Osteoblast (primary cell): ENCODE measurements at regions not wholly inside any gene's neighbourhood (a gene's known extent, or its start where the extent isn't known, plus 50 kb on each side); places are given as distances from the start of the nearest gene placed in this dataset.

ENCODE experiments used
- DNase-seq: peaks from one replicate; pipeline ENCODE4 v3.0.0; 2011; ENCODE audit warnings: low spot score, mixed read lengths; ENCODE audit not compliant: insufficient read length; ENCODE audit errors: missing footprints
- H2AFZ ChIP-seq: 2 replicates; pipeline ENCODE4 v1.6.0; 2011; ENCODE audit warnings: mild to moderate bottlenecking, low read length
- H3K27ac ChIP-seq: 2 replicates; pipeline ENCODE4 v1.5.1; 2011; ENCODE audit warnings: mild to moderate bottlenecking, low read depth, low read length, moderate library complexity
- H3K27me3 ChIP-seq: 2 replicates; pipeline ENCODE4 v1.6.0; 2012; ENCODE audit warnings: mild to moderate bottlenecking, control low read depth, inconsistent platforms, low read length, moderate library complexity; ENCODE audit not compliant: insufficient read depth
- H3K36me3 ChIP-seq: 2 replicates; pipeline ENCODE4 v1.5.1; 2011; ENCODE audit warnings: mild to moderate bottlenecking, low read length, control low read depth, moderate library complexity; ENCODE audit not compliant: insufficient read depth
- H3K4me1 ChIP-seq: 2 replicates; pipeline ENCODE4 v1.5.1; 2011; ENCODE audit warnings: mild to moderate bottlenecking, low read length, control low read depth, moderate library complexity; ENCODE audit not compliant: insufficient read depth
- H3K4me2 ChIP-seq: 2 replicates; pipeline ENCODE4 v1.6.0; 2011; ENCODE audit warnings: mild to moderate bottlenecking, low read length; ENCODE audit not compliant: insufficient read depth
- H3K4me3 ChIP-seq: fragments of 200-600 bp; sonication (generic); 3 replicates; pipeline ENCODE4 v1.5.1; 2012; ENCODE audit warnings: mild to moderate bottlenecking, low read length, inconsistent platforms; ENCODE audit not compliant: insufficient read depth
- H3K79me2 ChIP-seq: 2 replicates; pipeline ENCODE4 v1.6.0; 2012; ENCODE audit warnings: mild to moderate bottlenecking, low read length, control low read depth, inconsistent platforms; ENCODE audit not compliant: insufficient read depth
- H3K9me3 ChIP-seq: 2 replicates; pipeline ENCODE4 v1.5.1; 2011; ENCODE audit warnings: low read depth, low read length, control low read depth
- H4K20me1 ChIP-seq: 2 replicates; pipeline ENCODE4 v1.6.0; 2012; ENCODE audit warnings: mild to moderate bottlenecking, low read length, control low read depth; ENCODE audit not compliant: insufficient read depth
- TF ChIP-seq, protein P1 (sequence below): IDR thresholded peaks from 2 replicates; pipeline ENCODE4 v1.5.1; 2011; ENCODE audit warnings: mild to moderate bottlenecking, low read depth, low read length, moderate library complexity; ENCODE audit errors: extremely low read depth

DNA sequence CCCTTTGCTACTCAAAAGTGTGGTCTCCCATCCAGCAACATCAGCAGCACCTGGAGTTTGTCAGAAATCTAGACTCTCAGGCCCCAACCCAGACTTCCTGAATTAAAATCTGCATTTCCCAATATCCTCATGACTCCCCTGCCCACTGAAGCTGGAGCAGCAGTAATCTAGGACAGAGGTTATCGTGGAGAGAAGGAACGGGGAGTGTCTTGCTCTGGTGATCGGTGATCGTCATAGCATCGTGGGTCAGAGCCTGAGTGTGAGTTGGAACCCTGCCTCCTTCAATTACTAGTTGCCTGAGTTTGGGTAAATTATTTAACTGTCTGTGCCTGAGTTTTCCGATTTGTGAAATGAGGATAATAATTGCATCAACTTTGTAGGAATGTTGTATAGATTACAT, 217.3 kb upstream of the ATP5MC3 start:
- H3K27me3 ChIP-seq = no peaks in the 10 kb centered on the region
- H3K9me3 ChIP-seq = no peaks in the 10 kb centered on the region
- H3K36me3 ChIP-seq = no peaks in the 10 kb centered on the region
- H2AFZ ChIP-seq = no peak overlapping the region
- no peak overlapping the region for H3K4me3 ChIP-seq
- no peaks in the 10 kb centered on the region for H3K79me2 ChIP-seq
- no peak overlapping the region for H3K4me2 ChIP-seq
- H4K20me1 ChIP-seq = no peaks in the 10 kb centered on the region
- H3K27ac ChIP-seq = no peak overlapping the region
- DNase-seq = no peak
- H3K4me1 ChIP-seq = no peaks in the 10 kb centered on the region
- TF ChIP-seq, protein P1, sequence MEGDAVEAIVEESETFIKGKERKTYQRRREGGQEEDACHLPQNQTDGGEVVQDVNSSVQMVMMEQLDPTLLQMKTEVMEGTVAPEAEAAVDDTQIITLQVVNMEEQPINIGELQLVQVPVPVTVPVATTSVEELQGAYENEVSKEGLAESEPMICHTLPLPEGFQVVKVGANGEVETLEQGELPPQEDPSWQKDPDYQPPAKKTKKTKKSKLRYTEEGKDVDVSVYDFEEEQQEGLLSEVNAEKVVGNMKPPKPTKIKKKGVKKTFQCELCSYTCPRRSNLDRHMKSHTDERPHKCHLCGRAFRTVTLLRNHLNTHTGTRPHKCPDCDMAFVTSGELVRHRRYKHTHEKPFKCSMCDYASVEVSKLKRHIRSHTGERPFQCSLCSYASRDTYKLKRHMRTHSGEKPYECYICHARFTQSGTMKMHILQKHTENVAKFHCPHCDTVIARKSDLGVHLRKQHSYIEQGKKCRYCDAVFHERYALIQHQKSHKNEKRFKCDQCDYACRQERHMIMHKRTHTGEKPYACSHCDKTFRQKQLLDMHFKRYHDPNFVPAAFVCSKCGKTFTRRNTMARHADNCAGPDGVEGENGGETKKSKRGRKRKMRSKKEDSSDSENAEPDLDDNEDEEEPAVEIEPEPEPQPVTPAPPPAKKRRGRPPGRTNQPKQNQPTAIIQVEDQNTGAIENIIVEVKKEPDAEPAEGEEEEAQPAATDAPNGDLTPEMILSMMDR = no peak

DNA sequence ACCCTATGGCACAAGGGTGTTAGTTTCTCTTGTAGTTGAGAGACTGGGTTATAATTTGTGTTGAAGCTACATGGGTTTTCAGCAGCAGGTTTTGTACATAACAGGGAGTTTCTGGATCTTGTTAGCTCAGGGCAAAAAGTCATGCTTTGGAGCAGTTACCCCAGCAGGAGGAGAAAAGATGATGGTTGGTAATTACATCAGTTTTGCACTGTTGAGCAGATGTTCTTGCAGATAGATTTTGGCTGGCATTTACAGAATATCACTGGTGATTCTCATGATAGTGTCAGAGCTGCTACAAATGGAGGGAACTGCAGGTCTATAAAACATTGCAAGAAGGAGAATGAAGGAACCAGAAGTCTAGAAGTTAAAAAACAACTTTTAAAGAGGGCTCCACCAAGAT, 215.2 kb upstream of the ATP5MC3 start:
- Histone ChIP-seq H3K4me2 (no peak overlapping the region), H3K4me1 (no peaks in the 10 kb centered on the region), H4K20me1 (no peaks in the 10 kb centered on the region), H3K27me3 (no peaks in the 10 kb centered on the region), H3K79me2 (no peaks in the 10 kb centered on the region), H3K36me3 (no peaks in the 10 kb centered on the region), H3K27ac (no peak overlapping the region), H2AFZ (no peak overlapping the region), H3K4me3 (no peak overlapping the region), H3K9me3 (no peaks in the 10 kb centered on the region)
- no peak for DNase-seq
- TF ChIP-seq, protein P1 = no peak

DNA sequence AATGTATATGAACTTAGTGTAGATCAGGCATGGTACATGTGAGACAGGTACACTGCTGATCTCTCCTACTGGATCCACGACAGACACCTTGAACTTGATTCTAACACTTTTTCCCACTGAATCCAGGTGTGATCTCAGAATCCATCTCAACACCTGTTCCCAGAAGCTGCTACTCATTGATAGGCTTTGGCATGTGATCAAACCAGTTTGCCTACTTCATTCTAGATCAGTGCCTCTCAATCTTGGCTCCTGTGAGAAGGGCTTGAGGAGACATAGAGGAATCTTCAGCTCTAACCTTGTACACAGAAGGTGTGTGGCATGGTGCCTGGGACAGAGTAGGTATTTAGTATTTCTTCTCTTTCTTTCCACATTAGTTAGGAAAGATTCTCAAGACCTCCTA, 212.3 kb upstream of the ATP5MC3 start:
- H3K9me3 ChIP-seq = no peaks in the 10 kb centered on the region
- DNase-seq = no peak
- no peak overlapping the region for H3K4me3 ChIP-seq
- no peak overlapping the region for H3K4me2 ChIP-seq
- H3K27ac ChIP-seq = no peak overlapping the region
- no peaks in the 10 kb centered on the region for H3K4me1 ChIP-seq
- H4K20me1 ChIP-seq = no peaks in the 10 kb centered on the region
- no peaks in the 10 kb centered on the region for H3K36me3 ChIP-seq
- no peaks in the 10 kb centered on the region for H3K79me2 ChIP-seq
- H3K27me3 ChIP-seq = no peaks in the 10 kb centered on the region
- TF ChIP-seq, protein P1 = no peak
- H2AFZ ChIP-seq = no peak overlapping the region

DNA sequence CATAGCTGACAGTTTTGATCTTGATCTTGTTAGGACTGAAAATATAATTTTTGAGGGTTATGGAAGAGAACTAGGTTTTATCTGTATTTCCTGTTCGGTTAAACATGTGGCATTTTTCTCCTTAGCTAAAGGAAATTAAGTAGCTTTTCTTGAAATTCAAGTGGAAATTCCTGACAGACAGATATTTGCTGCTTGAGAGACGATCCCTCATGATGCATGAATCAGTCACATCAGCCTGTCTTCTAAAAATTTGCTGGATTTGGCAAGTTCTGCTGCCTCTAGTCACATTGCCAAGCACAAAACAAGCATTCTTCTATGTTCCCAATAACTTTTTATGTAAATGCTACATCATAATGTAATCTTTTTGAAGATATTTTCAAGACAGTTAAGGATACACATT, 201.8 kb upstream of the ATP5MC3 start:
- DNase-seq = no peak
- TF ChIP-seq, protein P1 = no peak
- Histone ChIP-seq H3K36me3 (no peaks in the 10 kb centered on the region), H3K4me3 (no peak overlapping the region), H3K27me3 (no peaks in the 10 kb centered on the region), H3K4me2 (no peak overlapping the region), H4K20me1 (no peaks in the 10 kb centered on the region), H3K9me3 (no peaks in the 10 kb centered on the region), H3K79me2 (no peaks in the 10 kb centered on the region), H3K4me1 (no peaks in the 10 kb centered on the region), H3K27ac (no peak overlapping the region), H2AFZ (no peak overlapping the region)
